ENCODE measurements at regions not wholly inside any gene's neighbourhood (a gene's known extent, or its start where the extent isn't known, plus 50 kb on each side); places are given as distances from the start of the nearest gene placed in this dataset.

DNA sequence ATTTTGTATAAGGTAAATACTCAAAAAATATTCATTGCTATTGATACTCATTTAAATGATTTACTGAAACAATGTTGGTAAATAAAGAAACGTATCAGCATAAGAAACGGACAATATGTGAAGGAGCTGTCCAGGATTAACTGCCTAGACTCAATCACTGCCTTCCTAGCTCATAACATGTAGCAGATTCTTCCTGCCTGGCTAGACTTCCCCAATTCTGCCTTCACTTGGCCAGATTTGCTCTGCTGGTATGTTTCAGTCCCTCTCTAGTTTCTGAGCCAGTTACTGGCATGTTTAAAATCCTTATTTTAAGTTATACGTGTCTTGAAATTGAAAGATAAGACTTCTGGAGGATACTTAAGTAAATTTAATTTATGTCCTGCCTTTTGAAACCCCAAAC, 740.3 kb downstream of the CENPC start:
- TF ChIP-seq CEBPB (IDR thresholded peaks at IDR 0.05) (no peak), FOXM1 (IDR thresholded peaks at IDR 0.05; ENCODE audit: borderline replicate concordance, low read depth) (no peak), TCF12 (IDR thresholded peaks at IDR 0.05; ENCODE audit: low read depth) (no peak), CREB1 (IDR thresholded peaks at IDR 0.05; ENCODE audit: low read depth) (no peak), EP300 (IDR thresholded peaks at IDR 0.05; ENCODE audit: borderline replicate concordance) (no peak), YY1 (IDR thresholded peaks at IDR 0.05; ENCODE audit: low read depth) (no peak), TEAD4 (IDR thresholded peaks at IDR 0.05) (no peak)
- TF ChIP-seq, protein P1, sequence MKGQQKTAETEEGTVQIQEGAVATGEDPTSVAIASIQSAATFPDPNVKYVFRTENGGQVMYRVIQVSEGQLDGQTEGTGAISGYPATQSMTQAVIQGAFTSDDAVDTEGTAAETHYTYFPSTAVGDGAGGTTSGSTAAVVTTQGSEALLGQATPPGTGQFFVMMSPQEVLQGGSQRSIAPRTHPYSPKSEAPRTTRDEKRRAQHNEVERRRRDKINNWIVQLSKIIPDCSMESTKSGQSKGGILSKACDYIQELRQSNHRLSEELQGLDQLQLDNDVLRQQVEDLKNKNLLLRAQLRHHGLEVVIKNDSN (IDR thresholded peaks at IDR 0.05), result no peak
- TF ChIP-seq, protein P2, sequence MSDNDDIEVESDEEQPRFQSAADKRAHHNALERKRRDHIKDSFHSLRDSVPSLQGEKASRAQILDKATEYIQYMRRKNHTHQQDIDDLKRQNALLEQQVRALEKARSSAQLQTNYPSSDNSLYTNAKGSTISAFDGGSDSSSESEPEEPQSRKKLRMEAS (IDR thresholded peaks at IDR 0.05), result no peak
- TF ChIP-seq, protein P3, sequence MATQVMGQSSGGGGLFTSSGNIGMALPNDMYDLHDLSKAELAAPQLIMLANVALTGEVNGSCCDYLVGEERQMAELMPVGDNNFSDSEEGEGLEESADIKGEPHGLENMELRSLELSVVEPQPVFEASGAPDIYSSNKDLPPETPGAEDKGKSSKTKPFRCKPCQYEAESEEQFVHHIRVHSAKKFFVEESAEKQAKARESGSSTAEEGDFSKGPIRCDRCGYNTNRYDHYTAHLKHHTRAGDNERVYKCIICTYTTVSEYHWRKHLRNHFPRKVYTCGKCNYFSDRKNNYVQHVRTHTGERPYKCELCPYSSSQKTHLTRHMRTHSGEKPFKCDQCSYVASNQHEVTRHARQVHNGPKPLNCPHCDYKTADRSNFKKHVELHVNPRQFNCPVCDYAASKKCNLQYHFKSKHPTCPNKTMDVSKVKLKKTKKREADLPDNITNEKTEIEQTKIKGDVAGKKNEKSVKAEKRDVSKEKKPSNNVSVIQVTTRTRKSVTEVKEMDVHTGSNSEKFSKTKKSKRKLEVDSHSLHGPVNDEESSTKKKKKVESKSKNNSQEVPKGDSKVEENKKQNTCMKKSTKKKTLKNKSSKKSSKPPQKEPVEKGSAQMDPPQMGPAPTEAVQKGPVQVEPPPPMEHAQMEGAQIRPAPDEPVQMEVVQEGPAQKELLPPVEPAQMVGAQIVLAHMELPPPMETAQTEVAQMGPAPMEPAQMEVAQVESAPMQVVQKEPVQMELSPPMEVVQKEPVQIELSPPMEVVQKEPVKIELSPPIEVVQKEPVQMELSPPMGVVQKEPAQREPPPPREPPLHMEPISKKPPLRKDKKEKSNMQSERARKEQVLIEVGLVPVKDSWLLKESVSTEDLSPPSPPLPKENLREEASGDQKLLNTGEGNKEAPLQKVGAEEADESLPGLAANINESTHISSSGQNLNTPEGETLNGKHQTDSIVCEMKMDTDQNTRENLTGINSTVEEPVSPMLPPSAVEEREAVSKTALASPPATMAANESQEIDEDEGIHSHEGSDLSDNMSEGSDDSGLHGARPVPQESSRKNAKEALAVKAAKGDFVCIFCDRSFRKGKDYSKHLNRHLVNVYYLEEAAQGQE (IDR thresholded peaks at IDR 0.05; ENCODE audit: low read depth), result peak; percentile 33; the same call in 1 of the 2 replicates
